ENCODE measurements at regions not wholly inside any gene's neighbourhood (a gene's known extent, or its start where the extent isn't known, plus 50 kb on each side); places are given as distances from the start of the nearest gene placed in this dataset.

GRCh38 chr12:90499795-90500194, 455.2 kb downstream of the CCER1 start:
- Histone ChIP-seq H3K9ac (ENCODE audit: low read depth in 1 of 2, low read length in 2 of 2) (no peak overlapping the region), H3K9me3 (ENCODE audit: control insufficient read depth in 1 of 2, low read length in 2 of 2) (no peaks in the 10 kb centered on the region), H3K27me3 (ENCODE audit: control insufficient read depth in 1 of 2, insufficient read depth in 2 of 2, low read length in 2 of 2) (no peaks in the 10 kb centered on the region), H3K27ac (ENCODE audit: low read depth, low read length) (no peak overlapping the region), H3K4me3 (ENCODE audit: low read depth in 1 of 2, low read length in 2 of 2) (no peak overlapping the region), H3K36me3 (ENCODE audit: control insufficient read depth in 1 of 2, insufficient read depth in 2 of 2, low read length in 2 of 2) (no peaks in the 10 kb centered on the region), H3K4me1 (ENCODE audit: control insufficient read depth in 1 of 2, insufficient read depth in 2 of 2, low read length in 2 of 2) (no peaks in the 10 kb centered on the region)

GRCh38 chr12:90497923-90498545, 456.9 kb downstream of the CCER1 start:
- H3K36me3 ChIP-seq (ENCODE audit: control insufficient read depth in 1 of 2, insufficient read depth in 2 of 2, low read length in 2 of 2), result no peaks in the 10 kb centered on the region
- H3K4me3 ChIP-seq (ENCODE audit: low read depth in 1 of 2, low read length in 2 of 2), result no peak overlapping the region
- no peak overlapping the region for H3K27ac ChIP-seq (ENCODE audit: low read depth, low read length)

GRCh38 chr12:90490355-90490754, 464.6 kb downstream of the CCER1 start:
- H3K4me3 ChIP-seq (ENCODE audit: low read depth in 1 of 2, low read length in 2 of 2), result no peak overlapping the region
- no peaks in the 10 kb centered on the region for H3K36me3 ChIP-seq (ENCODE audit: control insufficient read depth in 1 of 2, insufficient read depth in 2 of 2, low read length in 2 of 2)
- H3K9ac ChIP-seq (ENCODE audit: low read depth in 1 of 2, low read length in 2 of 2), result no peak overlapping the region
- no peaks in the 10 kb centered on the region for H3K4me1 ChIP-seq (ENCODE audit: control insufficient read depth in 1 of 2, insufficient read depth in 2 of 2, low read length in 2 of 2)
- H3K9me3 ChIP-seq (ENCODE audit: control insufficient read depth in 1 of 2, low read length in 2 of 2), result no peaks in the 10 kb centered on the region
- no peak overlapping the region for H3K27ac ChIP-seq (ENCODE audit: low read depth, low read length)
- H3K27me3 ChIP-seq (ENCODE audit: control insufficient read depth in 1 of 2, insufficient read depth in 2 of 2, low read length in 2 of 2), result no peaks in the 10 kb centered on the region

More at GRCh38 chr12:90497923-90498545, 456.9 kb downstream of the CCER1 start:
- Histone ChIP-seq H3K27me3 (ENCODE audit: control insufficient read depth in 1 of 2, insufficient read depth in 2 of 2, low read length in 2 of 2) (no peaks in the 10 kb centered on the region), H3K9ac (ENCODE audit: low read depth in 1 of 2, low read length in 2 of 2) (no peak overlapping the region), H3K4me1 (ENCODE audit: control insufficient read depth in 1 of 2, insufficient read depth in 2 of 2, low read length in 2 of 2) (no peaks in the 10 kb centered on the region), H3K9me3 (ENCODE audit: control insufficient read depth in 1 of 2, low read length in 2 of 2) (no peaks in the 10 kb centered on the region)

GRCh38 chr12:90489141-90489540, 465.8 kb downstream of the CCER1 start:
- Histone ChIP-seq H3K4me3 (ENCODE audit: low read depth in 1 of 2, low read length in 2 of 2) (no peak overlapping the region), H3K4me1 (ENCODE audit: control insufficient read depth in 1 of 2, insufficient read depth in 2 of 2, low read length in 2 of 2) (no peaks in the 10 kb centered on the region), H3K9ac (ENCODE audit: low read depth in 1 of 2, low read length in 2 of 2) (no peak overlapping the region), H3K9me3 (ENCODE audit: control insufficient read depth in 1 of 2, low read length in 2 of 2) (no peaks in the 10 kb centered on the region), H3K27me3 (ENCODE audit: control insufficient read depth in 1 of 2, insufficient read depth in 2 of 2, low read length in 2 of 2) (no peaks in the 10 kb centered on the region), H3K27ac (ENCODE audit: low read depth, low read length) (no peak overlapping the region), H3K36me3 (ENCODE audit: control insufficient read depth in 1 of 2, insufficient read depth in 2 of 2, low read length in 2 of 2) (no peaks in the 10 kb centered on the region)

- H3K36me3 ChIP-seq (ENCODE audit: control insufficient read depth in 1 of 2, insufficient read depth in 2 of 2, low read length in 2 of 2), result no peaks in the 10 kb centered on the region
- H3K9me3 ChIP-seq (ENCODE audit: control insufficient read depth in 1 of 2, low read length in 2 of 2), result no peaks in the 10 kb centered on the region
- no peaks in the 10 kb centered on the region for H3K4me1 ChIP-seq (ENCODE audit: control insufficient read depth in 1 of 2, insufficient read depth in 2 of 2, low read length in 2 of 2)
- no peaks in the 10 kb centered on the region for H3K27me3 ChIP-seq (ENCODE audit: control insufficient read depth in 1 of 2, insufficient read depth in 2 of 2, low read length in 2 of 2)
- no peak overlapping the region for H3K4me3 ChIP-seq (ENCODE audit: low read depth in 1 of 2, low read length in 2 of 2)
- no peak overlapping the region for H3K27ac ChIP-seq (ENCODE audit: low read depth, low read length)
- H3K9ac ChIP-seq (ENCODE audit: low read depth in 1 of 2, low read length in 2 of 2), result no peak overlapping the region
These were observed 469.4 kb downstream of the CCER1 start for GRCh38 chr12:90485560-90485959.

GRCh38 chr12:90484094-90484493, 470.9 kb downstream of the CCER1 start:
- no peak overlapping the region for H3K27ac ChIP-seq (ENCODE audit: low read depth, low read length)
- H3K4me1 ChIP-seq (ENCODE audit: control insufficient read depth in 1 of 2, insufficient read depth in 2 of 2, low read length in 2 of 2), result no peaks in the 10 kb centered on the region
- H3K9me3 ChIP-seq (ENCODE audit: control insufficient read depth in 1 of 2, low read length in 2 of 2), result no peaks in the 10 kb centered on the region
- H3K9ac ChIP-seq (ENCODE audit: low read depth in 1 of 2, low read length in 2 of 2), result no peak overlapping the region
- H3K27me3 ChIP-seq (ENCODE audit: control insufficient read depth in 1 of 2, insufficient read depth in 2 of 2, low read length in 2 of 2), result no peaks in the 10 kb centered on the region
- no peak overlapping the region for H3K4me3 ChIP-seq (ENCODE audit: low read depth in 1 of 2, low read length in 2 of 2)
- H3K36me3 ChIP-seq (ENCODE audit: control insufficient read depth in 1 of 2, insufficient read depth in 2 of 2, low read length in 2 of 2), result no peaks in the 10 kb centered on the region

GRCh38 chr12:90481748-90482147, 473.2 kb downstream of the CCER1 start:
- H3K9me3 ChIP-seq (ENCODE audit: control insufficient read depth in 1 of 2, low read length in 2 of 2), result no peaks in the 10 kb centered on the region
- H3K4me3 ChIP-seq (ENCODE audit: low read depth in 1 of 2, low read length in 2 of 2), result no peak overlapping the region
- H3K27ac ChIP-seq (ENCODE audit: low read depth, low read length), result no peak overlapping the region
- H3K36me3 ChIP-seq (ENCODE audit: control insufficient read depth in 1 of 2, insufficient read depth in 2 of 2, low read length in 2 of 2), result no peaks in the 10 kb centered on the region
- no peaks in the 10 kb centered on the region for H3K4me1 ChIP-seq (ENCODE audit: control insufficient read depth in 1 of 2, insufficient read depth in 2 of 2, low read length in 2 of 2)
- no peaks in the 10 kb centered on the region for H3K27me3 ChIP-seq (ENCODE audit: control insufficient read depth in 1 of 2, insufficient read depth in 2 of 2, low read length in 2 of 2)
- H3K9ac ChIP-seq (ENCODE audit: low read depth in 1 of 2, low read length in 2 of 2), result no peak overlapping the region

- Histone ChIP-seq H3K4me3 (ENCODE audit: low read depth in 1 of 2, low read length in 2 of 2) (no peak overlapping the region), H3K4me1 (ENCODE audit: control insufficient read depth in 1 of 2, insufficient read depth in 2 of 2, low read length in 2 of 2) (no peaks in the 10 kb centered on the region), H3K36me3 (ENCODE audit: control insufficient read depth in 1 of 2, insufficient read depth in 2 of 2, low read length in 2 of 2) (no peaks in the 10 kb centered on the region), H3K9ac (ENCODE audit: low read depth in 1 of 2, low read length in 2 of 2) (no peak overlapping the region), H3K27me3 (ENCODE audit: control insufficient read depth in 1 of 2, insufficient read depth in 2 of 2, low read length in 2 of 2) (no peaks in the 10 kb centered on the region), H3K27ac (ENCODE audit: low read depth, low read length) (no peak overlapping the region), H3K9me3 (ENCODE audit: control insufficient read depth in 1 of 2, low read length in 2 of 2) (no peaks in the 10 kb centered on the region)
These were observed 475.7 kb downstream of the CCER1 start for GRCh38 chr12:90479237-90479636.

- H3K4me1 ChIP-seq (ENCODE audit: control insufficient read depth in 1 of 2, insufficient read depth in 2 of 2, low read length in 2 of 2), result no peaks in the 10 kb centered on the region
These were observed 481.1 kb downstream of the CCER1 start for GRCh38 chr12:90473831-90474230.

GRCh38 chr12:90460681-90461080, 494.3 kb downstream of the CCER1 start:
- Histone ChIP-seq H3K9me3 (ENCODE audit: control insufficient read depth in 1 of 2, low read length in 2 of 2) (no peaks in the 10 kb centered on the region), H3K27me3 (ENCODE audit: control insufficient read depth in 1 of 2, insufficient read depth in 2 of 2, low read length in 2 of 2) (no peaks in the 10 kb centered on the region), H3K4me1 (ENCODE audit: control insufficient read depth in 1 of 2, insufficient read depth in 2 of 2, low read length in 2 of 2) (no peaks in the 10 kb centered on the region), H3K36me3 (ENCODE audit: control insufficient read depth in 1 of 2, insufficient read depth in 2 of 2, low read length in 2 of 2) (no peaks in the 10 kb centered on the region), H3K4me3 (ENCODE audit: low read depth in 1 of 2, low read length in 2 of 2) (no peak overlapping the region), H3K9ac (ENCODE audit: low read depth in 1 of 2, low read length in 2 of 2) (no peak overlapping the region), H3K27ac (ENCODE audit: low read depth, low read length) (no peak overlapping the region)

More at GRCh38 chr12:90473831-90474230, 481.1 kb downstream of the CCER1 start:
- no peaks in the 10 kb centered on the region for H3K9me3 ChIP-seq (ENCODE audit: control insufficient read depth in 1 of 2, low read length in 2 of 2)
- no peak overlapping the region for H3K9ac ChIP-seq (ENCODE audit: low read depth in 1 of 2, low read length in 2 of 2)
- H3K27ac ChIP-seq (ENCODE audit: low read depth, low read length), result no peak overlapping the region
- no peaks in the 10 kb centered on the region for H3K27me3 ChIP-seq (ENCODE audit: control insufficient read depth in 1 of 2, insufficient read depth in 2 of 2, low read length in 2 of 2)
- no peaks in the 10 kb centered on the region for H3K36me3 ChIP-seq (ENCODE audit: control insufficient read depth in 1 of 2, insufficient read depth in 2 of 2, low read length in 2 of 2)
- no peak overlapping the region for H3K4me3 ChIP-seq (ENCODE audit: low read depth in 1 of 2, low read length in 2 of 2)

GRCh38 chr12:90456248-90456647, 498.7 kb downstream of the CCER1 start:
- Histone ChIP-seq H3K4me3 (ENCODE audit: low read depth in 1 of 2, low read length in 2 of 2) (no peak overlapping the region), H3K36me3 (ENCODE audit: control insufficient read depth in 1 of 2, insufficient read depth in 2 of 2, low read length in 2 of 2) (no peaks in the 10 kb centered on the region), H3K9ac (ENCODE audit: low read depth in 1 of 2, low read length in 2 of 2) (no peak overlapping the region), H3K27ac (ENCODE audit: low read depth, low read length) (no peak overlapping the region), H3K9me3 (ENCODE audit: control insufficient read depth in 1 of 2, low read length in 2 of 2) (no peaks in the 10 kb centered on the region), H3K27me3 (ENCODE audit: control insufficient read depth in 1 of 2, insufficient read depth in 2 of 2, low read length in 2 of 2) (no peaks in the 10 kb centered on the region), H3K4me1 (ENCODE audit: control insufficient read depth in 1 of 2, insufficient read depth in 2 of 2, low read length in 2 of 2) (no peaks in the 10 kb centered on the region)

Data from duodenal mucosa (tissue), 2 donors.